B cell (primary cell): ENCODE measurements at regions not wholly inside any gene's neighbourhood (a gene's known extent, or its start where the extent isn't known, plus 50 kb on each side); places are given as distances from the start of the nearest gene placed in this dataset.

Experiments
- ATAC-seq: fragments of 200-7000 bp; cut with Tn5 transposase; one replicate; pipeline ENCODE4 v1.10.0; 2021; ENCODE audit warnings: low read depth, mild to moderate bottlenecking, moderate number of reproducible peaks, moderate library complexity
- CTCF ChIA-PET: fragments of 350-600 bp; sonication (Branson Sonifier 250); formaldehyde crosslinking; loops from one replicate; lab custom pipeline; 2021; ENCODE audit warnings: antibody characterized with exemption, inconsistent platforms; lab: Charles Lee
- POLR2A ChIA-PET: fragments of 350-600 bp; sonication (Branson Sonifier 250); formaldehyde crosslinking; loops from one replicate; lab custom pipeline; 2021; ENCODE audit warnings: antibody characterized with exemption; lab: Charles Lee
- DNase-seq: peaks from one replicate; pipeline ENCODE4 v3.0.0; 2013
- H2AFZ ChIP-seq: 2 replicates; pipeline ENCODE4 v1.6.1; 2012; ENCODE audit warnings: mild to moderate bottlenecking, low read depth, low read length; ENCODE audit not compliant: insufficient read depth, poor library complexity, severe bottlenecking
- H3K27ac ChIP-seq, 2 donors: 1 replicate in 1 of 2; 2 replicates in 1 of 2; pipeline ENCODE4 v1.5.1; 2012 to 2013; ENCODE audit warnings: low read length in 2 of 2, mild to moderate bottlenecking in 2 of 2, moderate library complexity in 1 of 2
- H3K27me3 ChIP-seq, 4 experiments: fragments of 200-600 bp in 1 of 4; sonication (generic) in 1 of 4; replicated peaks in 1 of 4; 1 replicate in 2 of 4; 2 replicates in 2 of 4; pipeline versions ENCODE4 v1.6.1 to v1.7.0; 2013 to 2016; ENCODE audit warnings: low read length in 3 of 4, mild to moderate bottlenecking in 2 of 4, mixed read lengths in 1 of 4, moderate library complexity in 1 of 4; ENCODE audit not compliant: insufficient read depth in 4 of 4, control insufficient read depth in 3 of 4; ENCODE audit errors: control extremely low read depth in 1 of 4
- H3K36me3 ChIP-seq, 2 experiments: replicated peaks in 1 of 2; 1 replicate in 1 of 2; 2 replicates in 1 of 2; pipeline versions ENCODE4 v1.6.1 to v1.7.1; 2013; ENCODE audit warnings: low read length in 1 of 2; ENCODE audit not compliant: insufficient read depth in 2 of 2, control insufficient read depth in 1 of 2; ENCODE audit errors: control extremely low read depth in 1 of 2, extremely low read depth in 1 of 2
- H3K4me1 ChIP-seq, 2 donors: fragments of 200-600 bp in 1 of 2; sonication (generic) in 1 of 2; 1 replicate in 1 of 2; 2 replicates in 1 of 2; pipeline versions ENCODE4 v1.5.1 to v1.6.1; 2013 to 2017; ENCODE audit warnings: low read length in 2 of 2; ENCODE audit not compliant: control insufficient read depth in 2 of 2, insufficient read depth in 2 of 2
- H3K4me2 ChIP-seq: replicated peaks from 2 replicates; pipeline ENCODE3; 2012; ENCODE audit warnings: mild to moderate bottlenecking, low read depth, low read length; ENCODE audit not compliant: poor library complexity, severe bottlenecking
- H3K4me3 ChIP-seq, 5 experiments: fragments of 200-600 bp in 1 of 5; sonication (generic) in 1 of 5; 1 replicate in 3 of 5; 2 replicates in 2 of 5; pipeline versions ENCODE4 v1.5.1 to v1.7.0; 2011 to 2016; ENCODE audit warnings: low read length in 4 of 5, mild to moderate bottlenecking in 4 of 5, low read depth in 2 of 5, control low read depth in 1 of 5, moderate library complexity in 1 of 5; ENCODE audit not compliant: insufficient read depth in 1 of 5; ENCODE audit errors: control extremely low read depth in 1 of 5, extremely low read depth in 1 of 5
- H3K79me2 ChIP-seq: fragments of 200-600 bp; sonication (generic); one replicate; pipeline ENCODE4 v1.6.0; 2016; ENCODE audit warnings: low read length; ENCODE audit not compliant: control insufficient read depth, insufficient read depth
- H3K9ac ChIP-seq: fragments of 200-600 bp; sonication (generic); 2 replicates; pipeline ENCODE4 v1.6.1; 2017; ENCODE audit warnings: mild to moderate bottlenecking, low read length, moderate library complexity
- H3K9me3 ChIP-seq, 3 donors: one replicate each; pipeline versions ENCODE4 v1.6.1 to v1.7.1; 2013; ENCODE audit warnings: low read length in 2 of 3; ENCODE audit not compliant: control insufficient read depth in 2 of 3, insufficient read depth in 1 of 3; ENCODE audit errors: control extremely low read depth in 1 of 3
- H4K20me1 ChIP-seq: 2 replicates; pipeline ENCODE4 v1.6.0; 2012; ENCODE audit warnings: mild to moderate bottlenecking, low read length; ENCODE audit not compliant: insufficient read depth, control insufficient read depth, poor library complexity, severe bottlenecking
- H3K27ac Mint-ChIP-seq: one replicate; pipeline ENCODE4 v1.8.0; 2021; ENCODE audit warnings: mixed read lengths
- H3K27me3 Mint-ChIP-seq: one replicate; pipeline ENCODE4 v1.8.0; 2021; ENCODE audit warnings: mixed read lengths
- H3K4me1 Mint-ChIP-seq: one replicate; pipeline ENCODE4 v1.8.0; 2021; ENCODE audit warnings: mixed read lengths
- H3K4me3 Mint-ChIP-seq: one replicate; pipeline ENCODE4 v1.8.0; 2021; ENCODE audit warnings: mixed read lengths
- H3K9me3 Mint-ChIP-seq: one replicate; pipeline ENCODE4 v1.8.0; 2022; ENCODE audit warnings: mixed read lengths; ENCODE audit not compliant: insufficient read depth
- EZH2 ChIP-seq: IDR thresholded peaks from 2 replicates; pipeline ENCODE4 v1.6.1; 2012; ENCODE audit warnings: borderline replicate concordance, low read depth, mild to moderate bottlenecking, moderate library complexity, low read length; ENCODE audit not compliant: insufficient read depth, poor library complexity, severe bottlenecking
- WGBS: methylation state at CpG from one replicate; pipeline ENCODE4 v1.1.5; 2013; ENCODE audit warnings: missing lambda C conversion rate; ENCODE audit not compliant: insufficient coverage; 5-methylcytosine and 5-hydroxymethylcytosine counted together
- intact Hi-C: fragments of 100-400 bp; cut with micrococcal nuclease; formaldehyde crosslinking; loops from one replicate; pipeline ENCODE4 v1.10.0; 2022
- TF ChIP-seq, protein P1 (sequence below): fragments of 200-600 bp; IDR thresholded peaks from one replicate; pipeline ENCODE4 v1.8.0; 2022; ENCODE audit warnings: antibody characterized with exemption, mild to moderate bottlenecking

- DNase-seq, result no peak
- Histone ChIP-seq H3K9me3 (peaks cover 0 to 2% (median 0%) of the 10 kb centered on the region in 3 donors), H3K79me2 (no peaks in the 10 kb centered on the region), H3K4me3 (no peak overlapping the region), H3K4me1 (no peaks in the 10 kb centered on the region), H3K27me3 (no peaks in the 10 kb centered on the region), H3K4me2 (no peak overlapping the region), H3K9ac (no peak overlapping the region), H2AFZ (no peak overlapping the region), H3K36me3 (no peaks in the 10 kb centered on the region), H3K27ac (no peak overlapping the region), H4K20me1 (no peaks in the 10 kb centered on the region)
- H3K27me3 Mint-ChIP-seq, result no peaks in the 10 kb centered on the region
- CTCF ChIA-PET, result no interaction called here
- no peak overlapping the region for H3K27ac Mint-ChIP-seq
- WGBS, result no CpG with 5 or more reads among the region's 1 CpG
- ATAC-seq, result no peak
- no peaks in the 10 kb centered on the region for H3K4me1 Mint-ChIP-seq
- H3K4me3 Mint-ChIP-seq, result no peak overlapping the region
- intact Hi-C loops, result no loop called here
- POLR2A ChIA-PET, result no interaction called here
- TF ChIP-seq, protein P1, sequence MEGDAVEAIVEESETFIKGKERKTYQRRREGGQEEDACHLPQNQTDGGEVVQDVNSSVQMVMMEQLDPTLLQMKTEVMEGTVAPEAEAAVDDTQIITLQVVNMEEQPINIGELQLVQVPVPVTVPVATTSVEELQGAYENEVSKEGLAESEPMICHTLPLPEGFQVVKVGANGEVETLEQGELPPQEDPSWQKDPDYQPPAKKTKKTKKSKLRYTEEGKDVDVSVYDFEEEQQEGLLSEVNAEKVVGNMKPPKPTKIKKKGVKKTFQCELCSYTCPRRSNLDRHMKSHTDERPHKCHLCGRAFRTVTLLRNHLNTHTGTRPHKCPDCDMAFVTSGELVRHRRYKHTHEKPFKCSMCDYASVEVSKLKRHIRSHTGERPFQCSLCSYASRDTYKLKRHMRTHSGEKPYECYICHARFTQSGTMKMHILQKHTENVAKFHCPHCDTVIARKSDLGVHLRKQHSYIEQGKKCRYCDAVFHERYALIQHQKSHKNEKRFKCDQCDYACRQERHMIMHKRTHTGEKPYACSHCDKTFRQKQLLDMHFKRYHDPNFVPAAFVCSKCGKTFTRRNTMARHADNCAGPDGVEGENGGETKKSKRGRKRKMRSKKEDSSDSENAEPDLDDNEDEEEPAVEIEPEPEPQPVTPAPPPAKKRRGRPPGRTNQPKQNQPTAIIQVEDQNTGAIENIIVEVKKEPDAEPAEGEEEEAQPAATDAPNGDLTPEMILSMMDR, result no peak
- TF ChIP-seq EZH2, result no peak
- no peaks in the 10 kb centered on the region for H3K9me3 Mint-ChIP-seq
Observed at GRCh38 chr3:103499132-103499900, 1064.5 kb downstream of the ZPLD1 start.

DNA sequence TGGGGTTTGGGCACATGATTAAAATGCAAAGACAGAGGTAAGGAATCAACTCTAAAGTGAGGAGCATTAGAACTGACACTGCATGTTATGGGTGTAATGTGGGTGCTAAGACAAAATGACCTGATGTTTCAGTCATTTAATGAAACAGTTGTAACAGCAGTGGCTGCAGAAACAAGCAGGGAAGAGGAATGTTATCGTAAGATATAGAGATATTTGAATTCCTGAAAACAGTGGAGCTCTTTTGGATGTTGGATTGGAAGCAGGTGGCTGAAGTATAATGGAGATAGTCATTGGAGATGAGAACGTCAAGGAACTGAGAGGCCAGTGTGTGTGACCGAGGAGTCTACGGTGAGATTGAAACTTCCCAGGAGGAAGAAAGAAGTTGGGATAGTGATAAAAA is 1065.2 kb downstream of the ZPLD1 start:
- Mint-ChIP-seq H3K4me1 (no peaks in the 10 kb centered on the region), H3K27ac (no peak overlapping the region), H3K9me3 (no peaks in the 10 kb centered on the region), H3K27me3 (no peaks in the 10 kb centered on the region), H3K4me3 (no peak overlapping the region)
- no peak overlapping the region for H3K9ac ChIP-seq
- intact Hi-C loops, result no loop called here
- H2AFZ ChIP-seq, result no peak overlapping the region
- peaks cover 0 to 2% (median 0%) of the 10 kb centered on the region in 3 donors for H3K9me3 ChIP-seq
- H3K27me3 ChIP-seq, result no peaks in the 10 kb centered on the region
- 95% methylated on average over 4 of the region's 4 CpGs for WGBS
- ATAC-seq, result no peak
- ChIA-PET POLR2A (no interaction called here), CTCF (no interaction called here)
- no peaks in the 10 kb centered on the region for H3K4me1 ChIP-seq
- TF ChIP-seq, protein P1, result no peak
- TF ChIP-seq EZH2, result no peak
- H3K4me3 ChIP-seq, result no peak overlapping the region
- no peaks in the 10 kb centered on the region for H4K20me1 ChIP-seq
- no peak overlapping the region for H3K4me2 ChIP-seq
- no peak for DNase-seq
- H3K36me3 ChIP-seq, result no peaks in the 10 kb centered on the region
- H3K27ac ChIP-seq, result no peak overlapping the region
- no peaks in the 10 kb centered on the region for H3K79me2 ChIP-seq
